ENCODE measurements at regions not wholly inside any gene's neighbourhood (a gene's known extent, or its start where the extent isn't known, plus 50 kb on each side); places are given as distances from the start of the nearest gene placed in this dataset.
"Not testable (repeated sequence)": the region's sequence is repeated elsewhere in the genome, so short reads cannot be mapped to it uniquely, and the experiment has no call there.

- not testable (repeated sequence) for TF ChIP-seq POLR2A (IDR thresholded peaks at IDR 0.05); CTCF (IDR thresholded peaks at IDR 0.05 in 8 of 11, conservative IDR thresholded peaks at IDR 0.05 in 3 of 11); POLR2AphosphoS5 (IDR thresholded peaks at IDR 0.05)
Measured at GRCh38 chr2:186354160-186354559, 131.9 kb upstream of the ZC3H15 start.

Measured in spleen (tissue), 7 donors.